HEK293 (cell line): ENCODE measurements at regions not wholly inside any gene's neighbourhood (a gene's known extent, or its start where the extent isn't known, plus 50 kb on each side); places are given as distances from the start of the nearest gene placed in this dataset.

Experiments
- CTCF ChIA-PET: fragments of 350-600 bp; formaldehyde crosslinking; extraction: SDS; loops from one replicate; lab custom pipeline; 2021; ENCODE audit warnings: antibody characterized with exemption; lab: Yijun Ruan, JAX
- POLR2A ChIA-PET: fragments of 300-600 bp; formaldehyde crosslinking; extraction: SDS; loops from one replicate; lab custom pipeline; 2020; ENCODE audit warnings: antibody characterized with exemption, inconsistent platforms; lab: Yijun Ruan, JAX
- H3K27ac ChIP-seq: fragments of 200-500 bp; sonication (Bioruptor generic); 2 replicates; pipeline ENCODE4 v1.5.1; 2014; ENCODE audit warnings: low read depth, low read length, control low read depth, inconsistent platforms; ENCODE audit errors: extremely low read depth
- H3K36me3 ChIP-seq, 2 experiments: fragments of 200-500 bp in 1 of 2; sonication (Bioruptor generic) in 1 of 2; 1 replicate in 1 of 2; 2 replicates in 1 of 2; pipeline ENCODE4 v1.5.1; 2014 to 2017; ENCODE audit warnings: inconsistent platforms in 2 of 2, low read length in 2 of 2; ENCODE audit not compliant: control insufficient read depth in 2 of 2, insufficient read depth in 1 of 2
- H3K4me1 ChIP-seq: fragments of 200-500 bp; sonication (Bioruptor generic); 2 replicates; pipeline ENCODE4 v1.5.1; 2014; ENCODE audit warnings: mild to moderate bottlenecking, low read length, inconsistent platforms; ENCODE audit not compliant: control insufficient read depth, insufficient read depth
- H3K4me3 ChIP-seq: 2 replicates; pipeline ENCODE4 v1.5.1; 2011; ENCODE audit warnings: low read depth, mild to moderate bottlenecking, control low read depth, low read length, moderate library complexity
- H3K9me3 ChIP-seq: fragments of 200-500 bp; sonication (Bioruptor generic); 2 replicates; pipeline ENCODE4 v1.5.1; 2014; ENCODE audit warnings: low read depth, low read length, inconsistent platforms; ENCODE audit not compliant: control insufficient read depth, insufficient read depth
- GLI4 ChIP-seq: fragments of 450-650 bp; formaldehyde crosslinking; IDR thresholded peaks from 2 replicates; pipeline ENCODE4 v1.5.1; 2016; ENCODE audit warnings: missing biosample characterization, missing genetic modification characterization
- KLF1 ChIP-seq: fragments of 450-650 bp; formaldehyde crosslinking; IDR thresholded peaks from 2 replicates; pipeline ENCODE4 v1.5.1; 2016; ENCODE audit warnings: missing biosample characterization, missing genetic modification characterization
- SCRT1 ChIP-seq: fragments of 450-650 bp; formaldehyde crosslinking; IDR thresholded peaks from 2 replicates; pipeline ENCODE4 v1.5.1; 2016; ENCODE audit warnings: missing biosample characterization, missing genetic modification characterization, borderline replicate concordance
- SCRT2 ChIP-seq: fragments of 450-650 bp; formaldehyde crosslinking; IDR thresholded peaks from 2 replicates; pipeline ENCODE4 v1.5.1; 2016; ENCODE audit warnings: missing biosample characterization, missing genetic modification characterization
- SP2 ChIP-seq: fragments of 450-650 bp; formaldehyde crosslinking; IDR thresholded peaks from 2 replicates; pipeline ENCODE4 v1.5.1; 2016; ENCODE audit warnings: missing biosample characterization, missing genetic modification characterization
- TRIM28 ChIP-seq: IDR thresholded peaks from 2 replicates; pipeline ENCODE4 v1.6.1; 2011; ENCODE audit warnings: low read length, control low read depth, borderline replicate concordance
- ZBTB26 ChIP-seq: fragments of 450-650 bp; formaldehyde crosslinking; optimal IDR thresholded peaks from 2 replicates; pipeline ENCODE3; 2016; ENCODE audit warnings: missing biosample characterization, mild to moderate bottlenecking, missing genetic modification characterization
- ZBTB44 ChIP-seq: fragments of 450-650 bp; IDR thresholded peaks from 2 replicates; pipeline ENCODE4 v1.5.1; 2018; ENCODE audit warnings: missing biosample characterization, mild to moderate bottlenecking, missing genetic modification characterization
- ZFP37 ChIP-seq: fragments of 450-650 bp; formaldehyde crosslinking; IDR thresholded peaks from 2 replicates; pipeline ENCODE4 v1.5.1; 2016; ENCODE audit warnings: missing biosample characterization, missing genetic modification characterization
- ZNF132 ChIP-seq: fragments of 450-650 bp; formaldehyde crosslinking; IDR thresholded peaks from 2 replicates; pipeline ENCODE4 v1.5.1; 2017; ENCODE audit warnings: missing biosample characterization, missing genetic modification characterization, borderline replicate concordance
- ZNF155 ChIP-seq: fragments of 450-650 bp; formaldehyde crosslinking; IDR thresholded peaks from 2 replicates; pipeline ENCODE4 v1.5.1; 2016; ENCODE audit warnings: missing biosample characterization, missing genetic modification characterization
- ZNF174 ChIP-seq: fragments of 450-650 bp; formaldehyde crosslinking; IDR thresholded peaks from 2 replicates; pipeline ENCODE4 v1.5.0; 2017; ENCODE audit warnings: missing biosample characterization, mild to moderate bottlenecking, missing genetic modification characterization
- ZNF24 ChIP-seq: fragments of 450-650 bp; formaldehyde crosslinking; IDR thresholded peaks from 2 replicates; pipeline ENCODE4 v1.5.1; 2016; ENCODE audit warnings: missing biosample characterization, missing genetic modification characterization
- ZNF248 ChIP-seq: fragments of 450-650 bp; formaldehyde crosslinking; IDR thresholded peaks from 2 replicates; pipeline ENCODE4 v1.5.1; 2017; ENCODE audit warnings: missing biosample characterization, missing genetic modification characterization
- ZNF266 ChIP-seq: fragments of 450-650 bp; formaldehyde crosslinking; IDR thresholded peaks from 2 replicates; pipeline ENCODE4 v1.5.1; 2016; ENCODE audit warnings: missing biosample characterization, missing genetic modification characterization, low read depth
- ZNF324 ChIP-seq: fragments of 450-650 bp; formaldehyde crosslinking; IDR thresholded peaks from 2 replicates; pipeline ENCODE4 v1.5.1; 2016; ENCODE audit warnings: missing biosample characterization, missing genetic modification characterization
- ZNF449 ChIP-seq: fragments of 450-650 bp; formaldehyde crosslinking; IDR thresholded peaks from 2 replicates; pipeline ENCODE4 v1.5.1; 2017; ENCODE audit warnings: missing biosample characterization, mild to moderate bottlenecking, missing genetic modification characterization, moderate library complexity
- ZNF514 ChIP-seq: fragments of 450-650 bp; formaldehyde crosslinking; IDR thresholded peaks from 2 replicates; pipeline ENCODE4 v1.5.1; 2016; ENCODE audit warnings: missing biosample characterization, missing genetic modification characterization
- ZNF529 ChIP-seq: fragments of 450-650 bp; formaldehyde crosslinking; IDR thresholded peaks from 2 replicates; pipeline ENCODE4 v1.5.1; 2017; ENCODE audit warnings: missing genetic modification characterization, missing biosample characterization; ENCODE audit not compliant: insufficient replicate concordance
- ZNF548 ChIP-seq: fragments of 450-650 bp; formaldehyde crosslinking; IDR thresholded peaks from 2 replicates; pipeline ENCODE4 v1.5.1; 2016; ENCODE audit warnings: missing biosample characterization, missing genetic modification characterization
- ZNF555 ChIP-seq: fragments of 450-650 bp; formaldehyde crosslinking; conservative IDR thresholded peaks from 2 replicates; pipeline ENCODE4 v1.5.1; 2017; ENCODE audit warnings: missing biosample characterization, mild to moderate bottlenecking, missing genetic modification characterization, inconsistent platforms
- ZNF561 ChIP-seq: fragments of 450-650 bp; IDR thresholded peaks from 2 replicates; pipeline ENCODE4 v1.5.1; 2018; ENCODE audit warnings: missing biosample characterization, missing genetic modification characterization, borderline replicate concordance
- ZNF571 ChIP-seq: fragments of 450-650 bp; formaldehyde crosslinking; IDR thresholded peaks from 2 replicates; pipeline ENCODE4 v1.5.0; 2017; ENCODE audit warnings: missing biosample characterization, missing genetic modification characterization
- ZNF664 ChIP-seq: fragments of 450-650 bp; formaldehyde crosslinking; IDR thresholded peaks from 2 replicates; pipeline ENCODE4 v1.5.1; 2016; ENCODE audit warnings: missing biosample characterization, missing genetic modification characterization
- ZNF670 ChIP-seq: fragments of 450-650 bp; formaldehyde crosslinking; IDR thresholded peaks from 2 replicates; pipeline ENCODE4 v1.5.1; 2016; ENCODE audit warnings: missing biosample characterization, missing genetic modification characterization, low read depth
- ZNF677 ChIP-seq: fragments of 450-650 bp; IDR thresholded peaks from 2 replicates; pipeline ENCODE4 v1.5.0; 2018; ENCODE audit warnings: missing biosample characterization, mild to moderate bottlenecking, missing genetic modification characterization, moderate library complexity
- ZNF747 ChIP-seq: fragments of 450-650 bp; formaldehyde crosslinking; IDR thresholded peaks from 2 replicates; pipeline ENCODE4 v1.5.1; 2016; ENCODE audit warnings: missing biosample characterization, missing genetic modification characterization
- ZNF830 ChIP-seq: fragments of 450-650 bp; IDR thresholded peaks from 2 replicates; pipeline ENCODE4 v1.5.0; 2018; ENCODE audit warnings: missing biosample characterization, missing genetic modification characterization, low read depth, mild to moderate bottlenecking, moderate library complexity
- TF ChIP-seq, protein P1 (sequence below): fragments of 450-650 bp; formaldehyde crosslinking; IDR thresholded peaks from 2 replicates; pipeline ENCODE4 v1.5.1; 2016; ENCODE audit warnings: missing biosample characterization, missing genetic modification characterization
- TF ChIP-seq, protein P2 (sequence below): fragments of 450-650 bp; formaldehyde crosslinking; IDR thresholded peaks from 2 replicates; pipeline ENCODE4 v1.5.1; 2016; ENCODE audit warnings: missing biosample characterization, missing genetic modification characterization

- CTCF ChIA-PET: no interaction called here
- no peak for TF ChIP-seq ZNF677 (tag by site-specific recombination)
- TF ChIP-seq ZNF561 (tag by site-specific recombination): no peak
- no peak for TF ChIP-seq ZNF571 (tag by site-specific recombination)
- TF ChIP-seq ZNF747 (tag by site-specific recombination): no peak
- no peak for TF ChIP-seq ZNF514 (tag by site-specific recombination)
- TF ChIP-seq ZNF664 (tag by site-specific recombination): no peak
- TF ChIP-seq GLI4 (tag by site-specific recombination): no peak
- TF ChIP-seq SP2: no peak
- no peak for TF ChIP-seq ZNF266
- no peak for TF ChIP-seq SCRT2 (tag by site-specific recombination)
- no peak for TF ChIP-seq ZNF324 (tag by site-specific recombination)
- TF ChIP-seq ZNF529 (tag by site-specific recombination): no peak
- TF ChIP-seq ZNF174 (tag by site-specific recombination): no peak
- TF ChIP-seq ZNF548 (tag by site-specific recombination): no peak
- TF ChIP-seq, protein P1, sequence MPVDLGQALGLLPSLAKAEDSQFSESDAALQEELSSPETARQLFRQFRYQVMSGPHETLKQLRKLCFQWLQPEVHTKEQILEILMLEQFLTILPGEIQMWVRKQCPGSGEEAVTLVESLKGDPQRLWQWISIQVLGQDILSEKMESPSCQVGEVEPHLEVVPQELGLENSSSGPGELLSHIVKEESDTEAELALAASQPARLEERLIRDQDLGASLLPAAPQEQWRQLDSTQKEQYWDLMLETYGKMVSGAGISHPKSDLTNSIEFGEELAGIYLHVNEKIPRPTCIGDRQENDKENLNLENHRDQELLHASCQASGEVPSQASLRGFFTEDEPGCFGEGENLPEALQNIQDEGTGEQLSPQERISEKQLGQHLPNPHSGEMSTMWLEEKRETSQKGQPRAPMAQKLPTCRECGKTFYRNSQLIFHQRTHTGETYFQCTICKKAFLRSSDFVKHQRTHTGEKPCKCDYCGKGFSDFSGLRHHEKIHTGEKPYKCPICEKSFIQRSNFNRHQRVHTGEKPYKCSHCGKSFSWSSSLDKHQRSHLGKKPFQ (tag by site-specific recombination): no peak
- TF ChIP-seq ZNF555 (tag by site-specific recombination): no peak
- TF ChIP-seq ZNF449 (tag by site-specific recombination): no peak
- POLR2A ChIA-PET: no interaction called here
These were observed 2413.6 kb downstream of the PCDH7 start for GRCh38 chr4:33133723-33134122.

DNA sequence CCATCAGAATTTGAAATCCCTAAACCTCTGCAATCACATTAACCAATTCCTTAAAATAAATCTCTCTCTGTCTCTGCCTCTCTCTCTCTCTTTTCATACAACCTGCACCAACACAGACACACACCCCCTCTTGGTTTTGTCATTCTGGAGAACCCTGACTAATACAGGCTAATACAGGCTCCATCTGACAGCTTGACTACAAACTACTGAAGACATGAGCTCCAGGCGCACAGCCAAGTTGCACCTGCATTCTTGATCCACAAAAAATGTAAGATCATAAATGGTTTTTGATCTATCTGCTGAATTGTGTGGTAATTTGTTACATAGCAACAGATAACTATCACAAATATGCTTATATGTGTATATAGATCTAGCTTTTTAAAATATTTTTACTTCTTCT lies 2414.2 kb downstream of the PCDH7 start:
- CTCF ChIA-PET: no interaction called here
- Histone ChIP-seq H3K36me3 (no peaks in the 10 kb centered on the region), H3K4me3 (no peak overlapping the region), H3K9me3 (no peaks in the 10 kb centered on the region), H3K27ac (no peak overlapping the region), H3K4me1 (no peaks in the 10 kb centered on the region)
- no peak for TF ChIP-seq ZNF670 (tag by site-specific recombination)
- no peak for TF ChIP-seq ZFP37 (tag by site-specific recombination)
- no peak for TF ChIP-seq KLF1
- TF ChIP-seq ZNF514 (tag by site-specific recombination): no peak
- TF ChIP-seq ZNF155 (tag by site-specific recombination): no peak
- no peak for TF ChIP-seq TRIM28
- no peak for TF ChIP-seq ZNF24 (tag by site-specific recombination)
- TF ChIP-seq SCRT1 (tag by site-specific recombination): no peak
- no peak for TF ChIP-seq ZNF677 (tag by site-specific recombination)
- no peak for TF ChIP-seq ZBTB26
- no peak for TF ChIP-seq ZNF132 (tag by site-specific recombination)
- no peak for TF ChIP-seq ZNF830 (tag by site-specific recombination)
- TF ChIP-seq, protein P2, sequence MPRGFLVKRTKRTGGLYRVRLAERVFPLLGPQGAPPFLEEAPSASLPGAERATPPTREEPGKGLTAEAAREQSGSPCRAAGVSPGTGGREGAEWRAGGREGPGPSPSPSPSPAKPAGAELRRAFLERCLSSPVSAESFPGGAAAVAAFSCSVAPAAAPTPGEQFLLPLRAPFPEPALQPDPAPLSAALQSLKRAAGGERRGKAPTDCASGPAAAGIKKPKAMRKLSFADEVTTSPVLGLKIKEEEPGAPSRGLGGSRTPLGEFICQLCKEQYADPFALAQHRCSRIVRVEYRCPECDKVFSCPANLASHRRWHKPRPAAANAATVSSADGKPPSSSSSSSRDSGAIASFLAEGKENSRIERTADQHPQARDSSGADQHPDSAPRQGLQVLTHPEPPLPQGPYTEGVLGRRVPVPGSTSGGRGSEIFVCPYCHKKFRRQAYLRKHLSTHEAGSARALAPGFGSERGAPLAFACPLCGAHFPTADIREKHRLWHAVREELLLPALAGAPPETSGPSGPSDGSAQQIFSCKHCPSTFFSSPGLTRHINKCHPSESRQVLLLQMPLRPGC (tag by site-specific recombination): no peak
- no peak for TF ChIP-seq ZNF248 (tag by site-specific recombination)
- no peak for TF ChIP-seq ZBTB44 (tag by site-specific recombination)
- POLR2A ChIA-PET: no interaction called here

More at GRCh38 chr4:33133723-33134122, 2413.6 kb downstream of the PCDH7 start:
- H3K36me3 ChIP-seq: no peaks in the 10 kb centered on the region
- H3K27ac ChIP-seq: no peak overlapping the region
- H3K4me3 ChIP-seq: no peak overlapping the region
- H3K4me1 ChIP-seq: no peaks in the 10 kb centered on the region
- no peaks in the 10 kb centered on the region for H3K9me3 ChIP-seq
